Panc1 (cell line): ENCODE measurements at regions not wholly inside any gene's neighbourhood (a gene's known extent, or its start where the extent isn't known, plus 50 kb on each side); places are given as distances from the start of the nearest gene placed in this dataset.

Experiments used
- ATAC-seq: fragments of 200-7000 bp; cut with Tn5 transposase; 2 replicates; pipeline ENCODE4 v1.9.1; 2020; ENCODE audit warnings: mild to moderate bottlenecking, moderate library complexity
- BruUV-seq: library from RNA; stranded (reverse); fragments of 400-500 nt; replicated peaks from 2 replicates; lab custom pipeline; 2021; lab: Mats Ljungman, UMichigan
- CTCF ChIA-PET: fragments of 300-600 bp; sonication (Branson Sonifier 250); formaldehyde crosslinking; loops from one replicate; lab custom pipeline; 2022; ENCODE audit warnings: antibody characterized with exemption; lab: Charles Lee
- POLR2A ChIA-PET: fragments of 300-600 bp; sonication (Branson Sonifier 250); formaldehyde crosslinking; loops from one replicate; lab custom pipeline; 2022; ENCODE audit warnings: antibody characterized with exemption; lab: Charles Lee
- DNase-seq: peaks from one replicate; pipeline ENCODE4 v3.0.0-alpha.2; 2010; ENCODE audit warnings: low read depth, low spot score
- H3K27ac ChIP-seq: 2 replicates; pipeline ENCODE4 v1.5.1; 2011; ENCODE audit warnings: mild to moderate bottlenecking, low read length, inconsistent platforms
- H3K27me3 ChIP-seq: fragments of 200-500 bp; sonication (Bioruptor generic); 2 replicates; pipeline ENCODE4 v1.6.0; 2014; ENCODE audit warnings: low read length, inconsistent platforms; ENCODE audit not compliant: control insufficient read depth, insufficient read depth
- H3K36me3 ChIP-seq: fragments of 200-500 bp; sonication (Bioruptor generic); 2 replicates; pipeline ENCODE4 v1.5.1; 2014; ENCODE audit warnings: inconsistent platforms, mild to moderate bottlenecking, low read length, moderate library complexity; ENCODE audit not compliant: control insufficient read depth, insufficient read depth
- H3K4me1 ChIP-seq: 2 replicates; pipeline ENCODE4 v1.5.1; 2011; ENCODE audit warnings: inconsistent platforms, mild to moderate bottlenecking, low read length, moderate library complexity; ENCODE audit not compliant: control insufficient read depth, insufficient read depth
- H3K4me3 ChIP-seq, 2 experiments: 2 replicates each; pipeline ENCODE4 v1.5.1; 2011 to 2012; ENCODE audit warnings: low read depth in 2 of 2, low read length in 2 of 2, mild to moderate bottlenecking in 2 of 2, inconsistent platforms in 1 of 2, moderate library complexity in 1 of 2
- H3K9me3 ChIP-seq: fragments of 200-500 bp; sonication (Bioruptor generic); 2 replicates; pipeline ENCODE4 v1.5.1; 2014; ENCODE audit warnings: low read depth, mild to moderate bottlenecking, inconsistent platforms, low read length, moderate library complexity; ENCODE audit not compliant: control insufficient read depth, insufficient read depth
- POLR2AphosphoS5 ChIP-seq: IDR thresholded peaks from 2 replicates; pipeline ENCODE4 v1.6.1; 2012; ENCODE audit warnings: mild to moderate bottlenecking, low read depth, low read length, moderate library complexity
- REST ChIP-seq, 2 experiments: IDR thresholded peaks; 2 replicates each; pipeline ENCODE4 v1.6.1; 2011 to 2012; ENCODE audit warnings: low read depth in 2 of 2, control low read depth in 1 of 2, low read length in 1 of 2, mild to moderate bottlenecking in 1 of 2, moderate library complexity in 1 of 2; ENCODE audit not compliant: insufficient read depth in 1 of 2
- SIN3A ChIP-seq: IDR thresholded peaks from 2 replicates; pipeline ENCODE4 v1.6.1; 2012; ENCODE audit warnings: low read depth, mild to moderate bottlenecking, low read length, moderate library complexity, borderline replicate concordance; ENCODE audit not compliant: insufficient read depth
- TCF7L2 ChIP-seq: IDR thresholded peaks from 2 replicates; pipeline ENCODE4 v1.6.1; 2011; ENCODE audit warnings: mild to moderate bottlenecking, low read depth, low read length, inconsistent platforms
- in situ Hi-C: cut with HindIII; loops from 2 replicates; pipeline ENCODE4 v1.10.0; 2016; ENCODE audit warnings: low sequenced_read_pairs, low pct_unique_long_range_greater_than_20kb
- intact Hi-C: fragments of 100-400 bp; cut with micrococcal nuclease; formaldehyde crosslinking; loops from one replicate; pipeline ENCODE4 v1.10.0; 2022; ENCODE audit not compliant: unreplicated experiment
- TF ChIP-seq, protein P1 (sequence below): fragments of 450-650 bp; IDR thresholded peaks from 2 replicates; pipeline ENCODE4 v1.5.1; 2017; ENCODE audit warnings: mild to moderate bottlenecking

DNA sequence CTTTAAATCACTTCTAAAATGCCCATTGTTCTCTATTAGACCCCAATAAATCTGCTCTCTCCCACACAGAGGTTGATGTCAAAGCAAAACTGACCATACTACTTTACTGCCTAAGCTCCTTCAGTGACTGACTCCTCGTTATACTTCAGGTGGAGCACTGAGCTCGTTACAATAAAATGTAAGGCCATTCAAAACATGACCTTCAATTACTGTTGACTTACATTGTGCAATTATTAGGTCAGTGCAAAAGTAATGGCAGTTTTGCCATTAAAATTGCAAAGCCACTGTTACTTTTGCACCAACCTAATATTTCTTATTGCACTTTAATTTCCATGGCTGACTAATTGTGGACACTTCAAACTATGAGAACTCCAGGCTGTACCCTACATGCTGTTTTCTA, 314.9 kb downstream of the MZT1 start:
- Histone ChIP-seq H3K4me3 (no peak overlapping the region), H3K4me1 (no peaks in the 10 kb centered on the region), H3K9me3 (no peaks in the 10 kb centered on the region), H3K27me3 (no peaks in the 10 kb centered on the region), H3K27ac (no peak overlapping the region), H3K36me3 (no peaks in the 10 kb centered on the region)
- intact Hi-C loops (no loop called here), in situ Hi-C loops (no loop called here)
- no peak for ATAC-seq
- TF ChIP-seq, protein P1, sequence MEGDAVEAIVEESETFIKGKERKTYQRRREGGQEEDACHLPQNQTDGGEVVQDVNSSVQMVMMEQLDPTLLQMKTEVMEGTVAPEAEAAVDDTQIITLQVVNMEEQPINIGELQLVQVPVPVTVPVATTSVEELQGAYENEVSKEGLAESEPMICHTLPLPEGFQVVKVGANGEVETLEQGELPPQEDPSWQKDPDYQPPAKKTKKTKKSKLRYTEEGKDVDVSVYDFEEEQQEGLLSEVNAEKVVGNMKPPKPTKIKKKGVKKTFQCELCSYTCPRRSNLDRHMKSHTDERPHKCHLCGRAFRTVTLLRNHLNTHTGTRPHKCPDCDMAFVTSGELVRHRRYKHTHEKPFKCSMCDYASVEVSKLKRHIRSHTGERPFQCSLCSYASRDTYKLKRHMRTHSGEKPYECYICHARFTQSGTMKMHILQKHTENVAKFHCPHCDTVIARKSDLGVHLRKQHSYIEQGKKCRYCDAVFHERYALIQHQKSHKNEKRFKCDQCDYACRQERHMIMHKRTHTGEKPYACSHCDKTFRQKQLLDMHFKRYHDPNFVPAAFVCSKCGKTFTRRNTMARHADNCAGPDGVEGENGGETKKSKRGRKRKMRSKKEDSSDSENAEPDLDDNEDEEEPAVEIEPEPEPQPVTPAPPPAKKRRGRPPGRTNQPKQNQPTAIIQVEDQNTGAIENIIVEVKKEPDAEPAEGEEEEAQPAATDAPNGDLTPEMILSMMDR, result no peak
- TF ChIP-seq TCF7L2 (no peak), POLR2AphosphoS5 (no peak)
- ChIA-PET CTCF (no interaction called here), POLR2A (no interaction called here)
- BruUV-seq, result no TSS peak
- no peak for DNase-seq

GRCh38 chr13:72405441-72405840, 322.0 kb downstream of the MZT1 start:
- intact Hi-C loops (no loop called here), in situ Hi-C loops (no loop called here)
- Histone ChIP-seq H3K4me3 (no peak overlapping the region), H3K9me3 (no peaks in the 10 kb centered on the region), H3K4me1 (no peaks in the 10 kb centered on the region), H3K27ac (no peak overlapping the region), H3K36me3 (no peaks in the 10 kb centered on the region), H3K27me3 (no peaks in the 10 kb centered on the region)
- CTCF ChIA-PET, result no interaction called here
- no peak for DNase-seq
- no peak for ATAC-seq
- BruUV-seq, result no TSS peak
- TF ChIP-seq POLR2AphosphoS5, result no peak
- TF ChIP-seq, protein P1, result no peak
- no peak for TF ChIP-seq TCF7L2
- TF ChIP-seq SIN3A, result no peak
- no peak for TF ChIP-seq REST (IDR thresholded peaks at IDR 0.05; ENCODE audit: insufficient read depth in 1 of 2, low read depth in 2 of 2, low read length in 1 of 2)
- POLR2A ChIA-PET, result no interaction called here
